ENCODE measurements at regions not wholly inside any gene's neighbourhood (a gene's known extent, or its start where the extent isn't known, plus 50 kb on each side); places are given as distances from the start of the nearest gene placed in this dataset.

- no peak for TF ChIP-seq CTCF (conservative IDR thresholded peaks at IDR 0.05; ENCODE audit: low read depth, low read length)
- H3K4me3 ChIP-seq (IDR thresholded peaks at IDR 0.05; ENCODE audit: insufficient read depth, low read depth, low read length) = no peak overlapping the region
- no peak overlapping the region for H3K4me2 ChIP-seq
- no peaks in the 10 kb centered on the region for H3K36me3 ChIP-seq (ENCODE audit: insufficient read depth)
- no peaks in the 10 kb centered on the region for H3K79me2 ChIP-seq (ENCODE audit: insufficient read depth, low read depth)
- H3K4me1 ChIP-seq (ENCODE audit: low read depth, poor library complexity, severe bottlenecking) = no peaks in the 10 kb centered on the region
- no peak overlapping the region for H3K27ac ChIP-seq
- no peaks in the 10 kb centered on the region for H4K20me1 ChIP-seq (ENCODE audit: insufficient read depth)
- no peaks in the 10 kb centered on the region for H3K27me3 ChIP-seq (ENCODE audit: insufficient read depth, low read depth)
- no peak overlapping the region for H2AFZ ChIP-seq (ENCODE audit: low read depth)
- H3K9ac ChIP-seq = no peak overlapping the region
These were observed 200.3 kb upstream of the PPP2R2D start for GRCh38 chr10:131700506-131700905.

- Histone ChIP-seq H3K4me1 (ENCODE audit: low read depth, poor library complexity, severe bottlenecking) (no peaks in the 10 kb centered on the region), H2AFZ (ENCODE audit: low read depth) (no peak overlapping the region), H3K36me3 (ENCODE audit: insufficient read depth) (no peaks in the 10 kb centered on the region), H3K79me2 (ENCODE audit: insufficient read depth, low read depth) (no peaks in the 10 kb centered on the region), H3K27ac (no peak overlapping the region), H3K9ac (no peak overlapping the region), H4K20me1 (ENCODE audit: insufficient read depth) (no peaks in the 10 kb centered on the region), H3K4me3 (IDR thresholded peaks at IDR 0.05; ENCODE audit: insufficient read depth, low read depth, low read length) (no peak overlapping the region), H3K4me2 (no peak overlapping the region), H3K27me3 (ENCODE audit: insufficient read depth, low read depth) (no peaks in the 10 kb centered on the region)
- TF ChIP-seq CTCF (conservative IDR thresholded peaks at IDR 0.05; ENCODE audit: low read depth, low read length) = no peak
These were observed 199.5 kb upstream of the PPP2R2D start for GRCh38 chr10:131701131-131701947.

- H3K36me3 ChIP-seq (ENCODE audit: insufficient read depth) = no peaks in the 10 kb centered on the region
- H3K4me2 ChIP-seq = no peak overlapping the region
- H3K27ac ChIP-seq = no peak overlapping the region
- no peaks in the 10 kb centered on the region for H3K27me3 ChIP-seq (ENCODE audit: insufficient read depth, low read depth)
- H3K4me1 ChIP-seq (ENCODE audit: low read depth, poor library complexity, severe bottlenecking) = no peaks in the 10 kb centered on the region
- no peak overlapping the region for H3K9ac ChIP-seq
- H4K20me1 ChIP-seq (ENCODE audit: insufficient read depth) = no peaks in the 10 kb centered on the region
- no peak overlapping the region for H2AFZ ChIP-seq (ENCODE audit: low read depth)
- H3K79me2 ChIP-seq (ENCODE audit: insufficient read depth, low read depth) = no peaks in the 10 kb centered on the region
- H3K4me3 ChIP-seq (IDR thresholded peaks at IDR 0.05; ENCODE audit: insufficient read depth, low read depth, low read length) = no peak overlapping the region
- TF ChIP-seq CTCF (conservative IDR thresholded peaks at IDR 0.05; ENCODE audit: low read depth, low read length) = no peak
These were observed 198.1 kb upstream of the PPP2R2D start for GRCh38 chr10:131702531-131703356.

- no peaks in the 10 kb centered on the region for H3K4me1 ChIP-seq (ENCODE audit: low read depth, poor library complexity, severe bottlenecking)
- no peaks in the 10 kb centered on the region for H3K79me2 ChIP-seq (ENCODE audit: insufficient read depth, low read depth)
- H3K27ac ChIP-seq = no peak overlapping the region
- H3K9ac ChIP-seq = no peak overlapping the region
- H2AFZ ChIP-seq (ENCODE audit: low read depth) = no peak overlapping the region
- no peak for TF ChIP-seq CTCF (conservative IDR thresholded peaks at IDR 0.05; ENCODE audit: low read depth, low read length)
- no peak overlapping the region for H3K4me3 ChIP-seq (IDR thresholded peaks at IDR 0.05; ENCODE audit: insufficient read depth, low read depth, low read length)
- H4K20me1 ChIP-seq (ENCODE audit: insufficient read depth) = no peaks in the 10 kb centered on the region
- H3K27me3 ChIP-seq (ENCODE audit: insufficient read depth, low read depth) = no peaks in the 10 kb centered on the region
- no peak overlapping the region for H3K4me2 ChIP-seq
- H3K36me3 ChIP-seq (ENCODE audit: insufficient read depth) = no peaks in the 10 kb centered on the region
These were observed 197.3 kb upstream of the PPP2R2D start for GRCh38 chr10:131703541-131703940.
